Colonic mucosa (tissue), 4 donors: ENCODE measurements at regions not wholly inside any gene's neighbourhood (a gene's known extent, or its start where the extent isn't known, plus 50 kb on each side); places are given as distances from the start of the nearest gene placed in this dataset.

Experiments
- DNase-seq: peaks from one replicate; pipeline ENCODE4 v3.0.0-alpha.2; 2020
- H3K27ac ChIP-seq: fragments of 200-600 bp; one replicate; pipeline ENCODE4 v1.8.0; 2021
- H3K27me3 ChIP-seq: fragments of 200-600 bp; one replicate; pipeline ENCODE4 v1.8.0; 2021
- H3K36me3 ChIP-seq: fragments of 200-600 bp; one replicate; pipeline ENCODE4 v1.8.0; 2021
- H3K4me1 ChIP-seq: fragments of 200-600 bp; one replicate; pipeline ENCODE4 v1.8.0; 2021; ENCODE audit warnings: mild to moderate bottlenecking
- H3K4me3 ChIP-seq: fragments of 200-600 bp; one replicate; pipeline ENCODE4 v1.8.0; 2021
- H3K9ac ChIP-seq, 2 donors: one replicate each; pipeline ENCODE4 v1.7.0; 2013; ENCODE audit warnings: control low read depth in 2 of 2, low read depth in 2 of 2, low read length in 2 of 2
- H3K9me3 ChIP-seq: fragments of 200-600 bp; one replicate; pipeline ENCODE4 v1.8.0; 2021
- intact Hi-C: fragments of 100-400 bp; cut with DNase I; formaldehyde crosslinking; loops from one replicate; pipeline ENCODE4 v1.14.1; 2022
- TF ChIP-seq, protein P1 (sequence below): fragments of 200-600 bp; IDR thresholded peaks from one replicate; pipeline ENCODE4 v1.8.0; 2022; ENCODE audit warnings: antibody characterized with exemption, mild to moderate bottlenecking
- donor health status: healthy.
- donor health status: DM: no; HTN: no; CAD: no.
- donor health status: DM: no; HTN: no; CAD: no.

DNA sequence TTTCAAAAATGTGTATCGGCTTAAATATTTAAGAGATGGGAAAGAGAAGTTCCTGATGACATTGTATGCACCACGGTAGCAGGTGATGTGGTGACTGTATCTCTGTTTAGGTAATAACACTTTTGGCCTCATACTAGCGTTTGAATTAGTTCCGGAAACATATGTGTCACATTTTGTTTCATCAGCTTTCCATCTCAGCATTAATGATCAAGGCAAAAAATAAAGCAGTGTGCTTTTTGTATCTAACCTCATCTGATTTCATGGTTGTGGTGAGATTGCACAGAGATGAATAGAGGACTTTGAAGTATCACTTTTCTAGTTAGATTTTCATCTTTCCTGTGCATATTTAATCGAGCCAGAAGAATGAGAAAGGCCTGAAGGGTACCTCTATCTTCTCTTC is 206.4 kb upstream of the SPRY1 start:
- no peak for DNase-seq
- Histone ChIP-seq H3K36me3 (no peaks in the 10 kb centered on the region), H3K27ac (no peak overlapping the region), H3K9ac (no peak overlapping the region), H3K9me3 (no peaks in the 10 kb centered on the region), H3K27me3 (no peaks in the 10 kb centered on the region), H3K4me3 (no peak overlapping the region), H3K4me1 (no peaks in the 10 kb centered on the region)
- TF ChIP-seq, protein P1, sequence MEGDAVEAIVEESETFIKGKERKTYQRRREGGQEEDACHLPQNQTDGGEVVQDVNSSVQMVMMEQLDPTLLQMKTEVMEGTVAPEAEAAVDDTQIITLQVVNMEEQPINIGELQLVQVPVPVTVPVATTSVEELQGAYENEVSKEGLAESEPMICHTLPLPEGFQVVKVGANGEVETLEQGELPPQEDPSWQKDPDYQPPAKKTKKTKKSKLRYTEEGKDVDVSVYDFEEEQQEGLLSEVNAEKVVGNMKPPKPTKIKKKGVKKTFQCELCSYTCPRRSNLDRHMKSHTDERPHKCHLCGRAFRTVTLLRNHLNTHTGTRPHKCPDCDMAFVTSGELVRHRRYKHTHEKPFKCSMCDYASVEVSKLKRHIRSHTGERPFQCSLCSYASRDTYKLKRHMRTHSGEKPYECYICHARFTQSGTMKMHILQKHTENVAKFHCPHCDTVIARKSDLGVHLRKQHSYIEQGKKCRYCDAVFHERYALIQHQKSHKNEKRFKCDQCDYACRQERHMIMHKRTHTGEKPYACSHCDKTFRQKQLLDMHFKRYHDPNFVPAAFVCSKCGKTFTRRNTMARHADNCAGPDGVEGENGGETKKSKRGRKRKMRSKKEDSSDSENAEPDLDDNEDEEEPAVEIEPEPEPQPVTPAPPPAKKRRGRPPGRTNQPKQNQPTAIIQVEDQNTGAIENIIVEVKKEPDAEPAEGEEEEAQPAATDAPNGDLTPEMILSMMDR: no peak
- intact Hi-C loops: no loop called here

DNA sequence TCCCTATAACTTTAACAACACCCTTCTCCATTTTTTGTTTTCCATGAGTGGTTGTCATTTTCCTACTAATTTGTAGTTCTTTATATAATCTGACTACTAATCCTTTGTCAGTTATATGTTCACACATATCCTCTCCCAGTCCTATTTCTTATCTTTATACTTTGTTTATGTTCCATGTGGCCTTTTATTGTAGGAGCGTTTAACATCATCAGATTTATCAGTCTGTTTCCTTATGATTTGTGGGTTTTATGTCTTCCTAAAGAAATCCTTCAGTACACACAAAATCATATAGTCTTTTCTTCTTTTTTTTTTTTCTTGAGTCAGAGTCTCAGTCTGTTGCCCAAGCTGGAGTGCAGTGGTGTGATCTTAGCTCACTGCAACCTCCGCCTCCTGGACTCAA is 204.9 kb upstream of the SPRY1 start:
- Histone ChIP-seq H3K9ac (no peak overlapping the region), H3K27me3 (no peaks in the 10 kb centered on the region), H3K9me3 (no peaks in the 10 kb centered on the region), H3K36me3 (no peaks in the 10 kb centered on the region), H3K4me3 (no peak overlapping the region), H3K4me1 (no peaks in the 10 kb centered on the region), H3K27ac (no peak overlapping the region)
- TF ChIP-seq, protein P1: no peak
- intact Hi-C loops: no loop called here
- DNase-seq: no peak

DNA sequence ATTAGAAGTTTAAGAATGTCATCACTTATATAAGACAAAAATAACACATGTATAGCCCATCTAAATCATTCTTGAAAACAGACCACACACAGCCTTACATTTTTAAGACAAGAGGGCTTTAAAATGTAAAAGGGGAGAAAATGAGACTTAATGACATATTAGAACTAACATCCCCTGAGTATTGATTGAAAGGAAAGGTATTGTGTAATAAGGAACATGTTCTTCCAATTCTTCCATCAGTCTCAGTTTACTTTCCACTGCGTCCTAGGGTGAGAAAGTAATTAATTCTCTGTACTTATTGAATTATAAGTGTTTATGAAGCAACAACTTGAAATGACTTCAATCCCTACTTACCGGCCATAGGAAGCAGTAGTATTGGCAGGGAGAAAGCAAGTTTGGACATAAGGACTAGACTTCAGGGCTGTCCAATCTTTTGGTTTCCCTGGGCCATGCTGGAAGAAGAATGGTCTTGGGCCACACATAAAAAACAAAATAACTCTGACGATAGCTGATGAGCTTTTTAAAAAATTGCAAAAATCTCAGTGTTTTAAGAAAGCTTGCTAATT is 202.7 kb upstream of the SPRY1 start:
- Histone ChIP-seq H3K4me1 (no peaks in the 10 kb centered on the region), H3K36me3 (no peaks in the 10 kb centered on the region), H3K4me3 (no peak overlapping the region), H3K9ac (no peak overlapping the region), H3K27me3 (no peaks in the 10 kb centered on the region), H3K27ac (no peak overlapping the region), H3K9me3 (no peaks in the 10 kb centered on the region)
- TF ChIP-seq, protein P1: no peak
- intact Hi-C loops: no loop called here
- DNase-seq: no peak

DNA sequence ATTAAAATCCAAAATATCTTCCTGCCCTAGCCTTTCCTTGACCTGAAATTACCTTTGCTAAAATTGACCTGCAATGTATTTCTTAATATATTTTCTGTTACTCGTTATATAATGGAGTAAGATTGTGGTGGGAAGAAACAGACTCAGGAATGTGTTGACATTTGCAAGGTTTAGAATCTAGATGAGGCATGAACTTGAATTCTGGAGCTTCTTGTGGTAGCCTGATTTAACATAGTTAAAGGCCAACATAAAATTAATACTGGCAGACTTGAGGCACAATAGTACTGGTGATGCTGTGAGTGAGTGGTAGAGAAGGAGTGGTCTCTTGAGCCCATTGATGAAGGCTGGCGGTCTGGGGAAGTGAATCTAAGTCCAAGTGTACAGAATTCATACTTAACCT is 197.9 kb upstream of the SPRY1 start:
- Histone ChIP-seq H3K4me1 (no peaks in the 10 kb centered on the region), H3K36me3 (no peaks in the 10 kb centered on the region), H3K27ac (no peak overlapping the region), H3K9ac (no peak overlapping the region), H3K27me3 (no peaks in the 10 kb centered on the region), H3K4me3 (no peak overlapping the region), H3K9me3 (no peaks in the 10 kb centered on the region)
- intact Hi-C loops: no loop called here
- TF ChIP-seq, protein P1: no peak
- DNase-seq: no peak

DNA sequence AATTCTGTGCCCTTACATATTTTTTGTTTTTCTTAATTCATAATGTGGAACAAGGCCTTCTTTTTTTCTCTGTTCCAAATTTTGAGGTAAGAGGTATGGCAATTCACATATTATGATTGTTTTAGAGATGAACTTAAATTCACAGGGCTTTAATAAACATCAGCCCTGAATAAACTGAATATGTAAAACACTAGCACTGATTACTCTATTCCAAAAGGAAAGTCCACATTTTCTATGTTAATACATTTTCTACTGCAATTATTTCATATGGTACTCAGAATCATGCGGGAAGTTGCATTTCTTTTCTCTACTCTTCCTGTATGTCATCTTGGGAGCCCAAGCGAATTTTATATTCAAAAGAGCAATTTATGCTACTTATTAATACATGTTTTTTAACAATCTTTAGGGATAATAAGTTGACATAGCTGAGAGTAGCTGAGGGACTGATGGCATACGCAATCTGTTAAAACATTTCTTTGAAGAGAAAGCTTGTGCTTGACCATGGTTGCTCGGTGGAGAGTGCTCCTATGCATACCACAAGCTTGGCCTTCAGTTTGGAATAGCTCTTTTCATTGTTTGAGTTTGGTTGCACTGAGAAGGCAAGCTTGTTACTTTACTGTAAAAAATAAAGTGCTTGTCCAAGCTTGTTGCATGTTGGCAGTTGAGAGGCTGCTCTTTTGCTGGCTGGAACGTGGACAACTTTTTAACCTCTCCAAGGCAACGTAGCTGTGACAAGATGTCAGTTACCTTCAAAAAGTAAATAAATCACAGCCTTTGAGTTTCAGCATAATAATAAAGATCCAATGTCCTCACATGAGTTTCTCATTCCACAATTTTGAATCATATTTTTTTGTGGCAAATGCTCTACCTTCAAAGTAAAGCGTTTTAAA is 196.3 kb upstream of the SPRY1 start:
- no peak overlapping the region for H3K27ac ChIP-seq
- H3K27me3 ChIP-seq: no peaks in the 10 kb centered on the region
- intact Hi-C loops: no loop called here
- H3K9ac ChIP-seq: no peak overlapping the region
- H3K4me1 ChIP-seq: no peaks in the 10 kb centered on the region
- no peaks in the 10 kb centered on the region for H3K36me3 ChIP-seq
- no peaks in the 10 kb centered on the region for H3K9me3 ChIP-seq
- TF ChIP-seq, protein P1: no peak
- H3K4me3 ChIP-seq: no peak overlapping the region
- no peak for DNase-seq
